OCI-LY7 (cell line): ENCODE measurements at regions not wholly inside any gene's neighbourhood (a gene's known extent, or its start where the extent isn't known, plus 50 kb on each side); places are given as distances from the start of the nearest gene placed in this dataset.

ENCODE experiments used
- CTCF ChIP-seq: fragments of 200-600 bp; sonication (generic); conservative IDR thresholded peaks from 2 replicates; pipeline ENCODE4 v1.5.1; 2014; ENCODE audit warnings: mild to moderate bottlenecking, antibody characterized with exemption, low read length, moderate library complexity, mixed read lengths
- EZH2phosphoT487 ChIP-seq: fragments of 200-600 bp; sonication (generic); IDR thresholded peaks from 2 replicates; pipeline ENCODE4 v1.6.1; 2018; ENCODE audit warnings: low read depth, borderline replicate concordance, mild to moderate bottlenecking, mixed run types, antibody characterized with exemption, low read length, moderate library complexity, mixed read lengths

DNA sequence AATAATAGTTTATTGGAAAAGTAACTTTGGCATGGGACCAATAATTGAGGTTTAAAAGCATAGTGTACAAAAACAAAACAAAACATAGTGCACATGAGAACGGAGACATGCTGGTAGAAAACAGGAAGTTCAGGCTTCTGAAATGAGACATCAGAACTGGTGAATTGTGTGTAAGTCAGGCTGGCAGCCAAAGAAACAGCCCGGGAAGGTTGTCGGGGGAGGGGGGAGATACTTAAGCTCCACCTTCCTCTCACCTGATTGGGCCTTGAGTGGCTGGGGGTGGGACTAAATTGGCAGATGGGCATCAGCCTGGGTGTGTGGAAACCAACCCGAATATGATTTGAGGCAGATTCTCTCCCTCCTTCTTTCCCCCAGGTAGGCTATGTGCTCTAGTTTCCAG lies 256.3 kb downstream of the SMARCA2 start:
- TF ChIP-seq CTCF, result no peak
- TF ChIP-seq EZH2phosphoT487, result no peak
